Keratinocyte (primary cell): ENCODE measurements at regions not wholly inside any gene's neighbourhood (a gene's known extent, or its start where the extent isn't known, plus 50 kb on each side); places are given as distances from the start of the nearest gene placed in this dataset.
A peak's percentile ranks its signal among the peaks of the same experiment; 100 is the strongest.

Source experiments
- DNase-seq: peaks from one replicate; pipeline ENCODE4 v3.0.0-alpha.2; 2011; ENCODE audit warnings: low read depth, missing footprints, low spot score
- FAIRE-seq: peaks from 2 replicates; lab custom pipeline; 2011; peaks lifted over from hg19 to GRCh38; lab: Jason Lieb, UNC
- H2AFZ ChIP-seq: 2 replicates; pipeline ENCODE4 v1.6.0; 2012; ENCODE audit warnings: low read length, control low read depth, inconsistent platforms; ENCODE audit not compliant: control insufficient read depth
- H3K27ac ChIP-seq: 2 replicates; pipeline ENCODE4 v1.5.1; 2011; ENCODE audit warnings: low read length; ENCODE audit not compliant: control insufficient read depth, insufficient read depth
- H3K27me3 ChIP-seq: 3 replicates; pipeline ENCODE4 v1.6.0; 2011; ENCODE audit warnings: low read length; ENCODE audit not compliant: control insufficient read depth, insufficient read depth; ENCODE audit errors: extremely low read depth
- H3K36me3 ChIP-seq, 2 experiments: 2 replicates in 1 of 2; 3 replicates in 1 of 2; pipeline ENCODE4 v1.5.1; 2011; ENCODE audit warnings: low read length in 2 of 2, mild to moderate bottlenecking in 1 of 2; ENCODE audit not compliant: control insufficient read depth in 2 of 2, insufficient read depth in 2 of 2; ENCODE audit errors: extremely low read depth in 1 of 2
- H3K4me1 ChIP-seq: 3 replicates; pipeline ENCODE4 v1.5.1; 2011; ENCODE audit warnings: low read length; ENCODE audit not compliant: control insufficient read depth, insufficient read depth; ENCODE audit errors: extremely low read depth
- H3K4me2 ChIP-seq: 3 replicates; pipeline ENCODE4 v1.6.0; 2011; ENCODE audit warnings: low read depth, low read length; ENCODE audit not compliant: control insufficient read depth, insufficient read depth; ENCODE audit errors: extremely low read depth
- H3K4me3 ChIP-seq, 3 experiments: fragments of 200-600 bp in 1 of 3; sonication (generic) in 1 of 3; 2 replicates in 2 of 3; 3 replicates in 1 of 3; pipeline ENCODE4 v1.5.1; 2011 to 2016; ENCODE audit warnings: low read length in 3 of 3, mild to moderate bottlenecking in 3 of 3, control low read depth in 2 of 3, inconsistent platforms in 1 of 3, low read depth in 1 of 3, mixed read lengths in 1 of 3, mixed run types in 1 of 3, moderate library complexity in 1 of 3; ENCODE audit not compliant: control insufficient read depth in 2 of 3, insufficient read depth in 2 of 3; ENCODE audit errors: extremely low read depth in 1 of 3
- H3K79me2 ChIP-seq: 2 replicates; pipeline ENCODE4 v1.6.0; 2012; ENCODE audit warnings: low read length; ENCODE audit not compliant: control insufficient read depth, insufficient read depth
- H3K9ac ChIP-seq: 3 replicates; pipeline ENCODE4 v1.6.0; 2011; ENCODE audit warnings: low read length; ENCODE audit not compliant: control insufficient read depth, insufficient read depth; ENCODE audit errors: extremely low read depth
- H3K9me1 ChIP-seq: 3 replicates; pipeline ENCODE4 v1.6.0; 2011; ENCODE audit warnings: low read length; ENCODE audit not compliant: control insufficient read depth, insufficient read depth; ENCODE audit errors: extremely low read depth
- H3K9me3 ChIP-seq: 2 replicates; pipeline ENCODE4 v1.5.1; 2012; ENCODE audit warnings: low read depth, low read length; ENCODE audit not compliant: control insufficient read depth
- H4K20me1 ChIP-seq: 3 replicates; pipeline ENCODE4 v1.6.0; 2011; ENCODE audit warnings: low read length; ENCODE audit not compliant: control insufficient read depth, insufficient read depth; ENCODE audit errors: extremely low read depth
- CTCF ChIP-seq, 3 experiments: IDR thresholded peaks in 1 of 3; conservative IDR thresholded peaks in 1 of 3; optimal IDR thresholded peaks in 1 of 3; 2 replicates in 2 of 3; 3 replicates in 1 of 3; pipeline versions ENCODE3 to v1.5.1; 2011; ENCODE audit warnings: low read length in 3 of 3, mild to moderate bottlenecking in 3 of 3, moderate library complexity in 2 of 3, control low read depth in 1 of 3, inconsistent platforms in 1 of 3; ENCODE audit not compliant: insufficient read depth in 2 of 3; ENCODE audit errors: extremely low read depth in 1 of 3
- EZH2 ChIP-seq: IDR thresholded peaks from one replicate; pipeline ENCODE4 v1.6.1; 2012; ENCODE audit warnings: inconsistent platforms, mild to moderate bottlenecking, low read length, moderate library complexity
- dilution Hi-C: fragments of 300-500 bp; cut with MboI; formaldehyde crosslinking; loops from one replicate; pipeline ENCODE4 v1.7.0; 2020; ENCODE audit warnings: low sequenced_read_pairs; ENCODE audit not compliant: extremely low pct_ligation_motif_present

DNA sequence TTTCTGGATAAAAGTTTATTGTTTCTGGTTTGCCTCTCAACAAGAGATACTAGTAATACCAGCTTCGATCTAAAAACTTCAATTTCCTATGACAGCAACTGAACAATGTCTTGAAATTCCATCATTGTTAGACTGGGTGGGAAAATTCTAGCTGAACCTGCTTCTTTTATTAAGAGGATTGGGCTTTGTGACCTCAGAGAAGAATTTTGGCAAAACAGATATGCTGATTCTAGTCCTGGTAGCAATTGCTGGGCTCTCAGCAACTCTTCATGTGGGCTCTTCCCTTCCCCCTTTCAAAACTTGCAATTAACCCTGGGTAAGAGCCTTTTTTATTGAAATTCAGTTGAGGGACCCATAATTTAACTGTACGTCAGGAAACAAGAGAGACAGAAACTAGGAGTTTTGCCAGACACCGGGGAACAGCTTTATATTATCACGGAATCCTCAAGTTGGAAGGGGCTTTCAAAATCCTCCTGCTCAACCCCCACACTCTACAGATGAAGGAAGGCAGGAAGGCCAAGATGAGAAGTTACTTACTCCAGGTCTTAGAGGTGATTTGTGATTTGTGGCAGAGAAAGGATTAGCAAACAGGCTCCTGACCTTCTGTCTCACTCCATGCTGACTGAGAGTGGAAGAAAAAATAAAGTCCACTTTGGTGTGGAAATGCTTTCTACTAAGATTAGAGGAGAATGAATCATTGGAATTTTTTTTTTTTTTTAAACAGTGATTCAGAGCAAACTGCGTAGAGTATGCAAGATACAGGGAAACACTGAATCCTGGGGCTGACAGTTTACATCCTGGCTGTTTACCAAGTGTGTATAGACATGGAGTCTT, 239.0 kb upstream of the ATP2B1 start:
- TF ChIP-seq CTCF (optimal IDR thresholded peaks at IDR 0.05 in 1 of 3, IDR thresholded peaks at IDR 0.05 in 1 of 3, conservative IDR thresholded peaks at IDR 0.05 in 1 of 3; ENCODE audit: extremely low read depth in 1 of 3, insufficient read depth in 2 of 3, low read length in 3 of 3) (no peak), EZH2 (no peak)
- H3K9me3 ChIP-seq = no peaks in the 10 kb centered on the region
- H3K27ac ChIP-seq = peak overlapping the region; percentile 88
- peak overlapping the region; percentile 70 for H3K4me2 ChIP-seq
- H3K9ac ChIP-seq = peak overlapping the region; percentile 67
- DNase-seq = no peak
- dilution Hi-C loops = no loop called here
- peak overlapping the region in 1 of 3 experiments; percentile 24 for H3K4me3 ChIP-seq
- no peaks in the 10 kb centered on the region for H3K27me3 ChIP-seq
- H3K36me3 ChIP-seq = no peaks in the 10 kb centered on the region
- no peaks in the 10 kb centered on the region for H4K20me1 ChIP-seq
- H2AFZ ChIP-seq = peak overlapping the region; percentile 83
- no peaks in the 10 kb centered on the region for H3K9me1 ChIP-seq
- peak; percentile 39 for FAIRE-seq
- peaks cover 43% of the 10 kb centered on the region for H3K4me1 ChIP-seq
- no peaks in the 10 kb centered on the region for H3K79me2 ChIP-seq

DNA sequence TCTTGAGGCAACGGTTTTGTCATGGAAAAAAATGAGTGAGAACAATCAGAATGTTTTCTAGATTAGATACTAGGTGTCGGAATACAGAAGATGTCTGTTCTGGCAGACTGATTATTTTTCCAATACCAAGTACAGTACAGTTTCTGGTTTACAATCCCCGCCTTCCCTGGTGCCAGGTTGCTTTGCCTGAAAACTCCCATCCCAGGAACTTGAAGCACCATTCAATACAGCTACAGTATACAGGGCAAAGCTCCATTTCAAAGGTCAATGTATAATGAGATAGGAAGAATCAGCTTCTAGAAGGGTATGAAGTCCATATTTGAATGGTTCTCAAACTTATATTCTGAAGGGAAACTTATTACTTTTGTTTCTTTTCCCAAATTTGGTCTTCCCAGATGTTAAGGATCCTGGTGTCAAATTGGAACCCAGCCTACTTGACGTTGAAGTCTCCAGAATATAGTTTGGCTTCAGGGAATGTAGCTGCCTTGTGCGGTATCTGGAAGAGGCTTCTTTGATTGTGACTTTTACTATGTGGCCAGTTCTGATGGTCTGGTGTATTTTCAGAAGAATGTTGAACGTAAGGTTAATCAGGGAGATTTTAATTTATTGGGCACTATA, 238.0 kb upstream of the ATP2B1 start:
- Histone ChIP-seq H3K4me1 (peaks cover 38% of the 10 kb centered on the region), H3K9me3 (no peaks in the 10 kb centered on the region), H3K79me2 (no peaks in the 10 kb centered on the region), H3K27ac (no peak overlapping the region), H3K9ac (no peak overlapping the region), H3K36me3 (no peaks in the 10 kb centered on the region), H3K4me3 (no peak overlapping the region), H2AFZ (no peak overlapping the region), H3K9me1 (no peaks in the 10 kb centered on the region), H3K4me2 (no peak overlapping the region), H3K27me3 (no peaks in the 10 kb centered on the region), H4K20me1 (no peaks in the 10 kb centered on the region)
- dilution Hi-C loops = no loop called here
- DNase-seq (no peak), FAIRE-seq (no peak)
- TF ChIP-seq CTCF (optimal IDR thresholded peaks at IDR 0.05 in 1 of 3, IDR thresholded peaks at IDR 0.05 in 1 of 3, conservative IDR thresholded peaks at IDR 0.05 in 1 of 3; ENCODE audit: extremely low read depth in 1 of 3, insufficient read depth in 2 of 3, low read length in 3 of 3) = no peak
- TF ChIP-seq EZH2 = no peak
